ENCODE measurements at regions not wholly inside any gene's neighbourhood (a gene's known extent, or its start where the extent isn't known, plus 50 kb on each side); places are given as distances from the start of the nearest gene placed in this dataset.

DNA sequence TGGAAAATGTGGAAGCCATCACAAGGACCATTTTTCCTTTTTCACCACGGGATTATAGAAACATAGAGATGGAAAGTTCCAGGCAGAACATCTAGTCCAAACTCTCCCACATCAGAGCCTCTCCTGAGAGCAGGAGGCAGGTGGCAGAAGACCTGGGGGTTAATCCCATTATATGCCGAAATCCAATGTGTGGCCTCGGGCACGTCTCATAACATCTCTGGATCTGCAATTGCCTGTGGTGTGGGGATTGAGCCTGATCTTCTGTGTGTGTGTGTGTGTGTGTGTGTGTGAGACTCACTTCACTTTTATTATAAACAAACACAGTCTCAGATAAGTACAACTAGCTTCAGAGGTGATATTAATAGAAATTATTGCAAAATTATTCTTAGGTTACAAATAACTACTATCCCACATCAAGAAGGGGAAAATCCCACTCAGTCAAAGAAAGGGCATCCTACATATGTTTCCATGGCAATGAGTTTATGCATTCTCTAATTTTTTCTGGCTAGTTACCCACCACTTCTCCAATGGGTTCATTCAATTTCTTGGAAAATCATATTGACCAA, 199.1 kb downstream of the FOXL1 start:
- no peak for DNase-seq

DNA sequence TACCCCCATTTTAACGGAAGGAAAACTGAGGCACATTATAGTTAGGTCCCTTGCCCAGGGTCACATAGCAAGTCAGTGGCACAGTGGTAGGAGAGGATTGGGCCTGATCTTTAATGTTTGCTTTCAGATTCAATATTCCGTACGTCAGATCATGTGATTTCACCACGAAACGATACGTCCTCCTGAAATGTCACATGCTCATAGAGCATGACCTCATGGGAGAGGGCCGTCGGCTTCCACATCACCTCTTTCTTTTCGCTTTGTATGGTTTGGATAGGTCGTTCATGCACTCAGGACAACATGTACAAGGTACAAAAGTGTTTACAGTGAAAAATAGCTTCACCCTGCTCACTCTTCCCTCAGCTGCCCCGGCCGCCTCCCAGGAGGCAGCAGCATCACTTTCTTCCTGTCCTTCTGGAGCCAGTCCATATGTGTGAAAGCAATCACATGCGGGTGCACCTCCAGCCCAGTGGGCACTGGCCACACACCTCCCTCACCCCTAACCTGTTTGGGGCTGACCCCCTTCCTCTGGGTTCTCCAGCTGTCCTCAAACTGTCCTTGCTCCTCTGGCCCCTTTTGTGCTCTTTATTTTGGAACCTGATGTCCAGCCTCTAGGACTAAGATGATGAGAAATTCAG, 199.9 kb downstream of the FOXL1 start:
- DNase-seq = no peak

GRCh38 chr16:86778978-86779377, 200.6 kb downstream of the FOXL1 start:
- DNase-seq = no peak

DNA sequence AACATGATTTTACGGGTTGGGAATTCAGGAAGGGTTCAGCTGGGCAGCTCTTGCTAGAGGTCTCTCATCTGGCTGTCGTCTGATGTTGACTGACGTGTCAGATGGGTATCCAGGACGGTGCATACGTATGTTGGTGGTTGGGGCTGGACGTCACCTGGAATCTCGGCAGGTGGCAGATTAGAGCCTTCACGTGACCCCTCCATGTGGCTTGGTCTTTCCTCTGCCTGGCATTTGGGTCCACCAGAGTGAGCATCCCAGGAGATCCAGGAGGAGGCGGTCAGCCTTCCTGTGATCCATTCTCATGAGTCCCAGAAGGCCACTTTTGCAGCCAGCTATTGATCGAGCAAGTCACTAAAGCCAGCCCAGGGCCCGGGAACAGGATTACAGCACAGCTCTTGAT, 202.7 kb downstream of the FOXL1 start:
- DNase-seq = no peak

DNA sequence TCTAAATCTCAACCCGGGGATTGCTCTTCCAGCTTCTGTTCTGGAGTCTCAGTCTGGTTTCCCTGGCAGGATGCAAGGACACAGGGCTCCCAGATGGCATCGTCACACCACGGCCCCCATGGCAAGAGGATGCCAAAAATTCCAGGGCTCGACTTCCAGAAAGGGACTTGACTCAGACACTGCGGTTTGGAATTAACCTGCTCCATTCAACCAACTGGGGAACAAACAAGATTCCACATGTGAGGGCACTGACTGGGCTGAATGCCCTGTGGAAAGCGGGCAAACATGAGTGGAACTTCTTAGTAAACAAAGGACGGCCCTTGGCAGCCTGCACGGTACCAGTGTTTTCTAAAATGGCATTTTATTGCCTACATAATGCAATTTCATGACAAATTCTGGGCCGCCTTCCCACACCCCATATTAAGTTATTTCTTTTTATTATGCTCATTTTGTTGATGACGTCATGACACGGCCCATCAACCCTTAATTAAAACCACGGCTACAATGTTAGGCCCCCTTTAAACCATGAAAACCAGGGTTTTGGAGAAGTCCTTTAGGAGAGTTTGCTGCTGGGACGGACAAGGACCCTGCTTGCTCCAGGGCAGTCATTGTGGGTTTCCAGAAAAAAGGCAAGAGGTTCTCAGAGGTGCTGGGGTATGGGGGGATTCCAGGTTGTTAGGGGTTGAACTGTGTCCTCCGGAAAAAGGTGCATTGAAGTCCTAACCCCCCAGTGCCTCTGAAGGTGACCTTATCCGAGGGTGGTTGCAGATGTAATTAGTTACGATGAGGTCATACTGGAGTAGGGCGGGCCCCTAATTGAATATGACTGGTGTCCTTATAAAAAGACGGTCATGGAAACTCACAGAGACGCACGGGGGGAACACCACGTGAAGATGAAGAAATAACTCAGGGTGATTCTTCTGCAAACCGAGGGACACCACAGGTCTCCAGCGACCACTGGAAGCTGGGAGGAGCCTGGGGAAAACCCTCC, 205.6 kb downstream of the FOXL1 start:
- no peak for DNase-seq

DNA sequence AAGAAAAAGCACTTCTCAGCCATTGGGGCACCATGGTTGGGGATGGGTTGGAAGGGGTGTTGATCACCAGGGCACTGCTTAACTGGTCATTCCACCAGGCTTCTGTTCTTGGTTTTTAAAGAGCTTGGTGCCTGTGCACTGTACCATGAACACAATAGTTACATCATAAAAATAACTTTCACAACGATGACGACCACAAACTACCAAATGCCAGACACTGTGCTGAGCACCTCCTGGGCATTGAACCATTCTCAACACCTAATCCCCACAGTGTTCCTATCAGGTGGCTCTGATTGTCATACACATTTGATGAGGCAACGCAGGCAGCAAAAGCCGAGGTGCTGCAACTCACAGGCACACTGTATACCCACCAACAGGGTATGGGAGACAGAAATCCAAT, 208.0 kb downstream of the FOXL1 start:
- no peak for DNase-seq

DNA sequence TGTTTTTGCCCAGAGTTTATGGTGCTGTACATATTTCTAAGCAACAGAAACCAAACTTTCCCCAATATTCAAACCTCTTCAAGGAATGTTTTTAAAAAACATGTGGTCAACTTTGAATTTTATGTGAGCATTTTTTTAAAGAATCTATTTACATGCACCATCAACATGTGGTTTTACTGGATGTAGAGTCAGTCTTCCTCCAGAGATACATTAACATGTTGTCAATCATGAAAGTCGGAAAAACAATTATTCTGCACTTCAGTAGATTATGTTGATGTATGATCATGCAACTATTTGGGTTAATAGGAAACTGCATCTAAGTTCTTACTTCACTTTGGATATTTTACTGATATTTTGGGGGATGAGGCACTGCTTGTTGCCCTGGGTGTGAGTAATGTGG, 208.6 kb downstream of the FOXL1 start:
- DNase-seq = no peak

DNA sequence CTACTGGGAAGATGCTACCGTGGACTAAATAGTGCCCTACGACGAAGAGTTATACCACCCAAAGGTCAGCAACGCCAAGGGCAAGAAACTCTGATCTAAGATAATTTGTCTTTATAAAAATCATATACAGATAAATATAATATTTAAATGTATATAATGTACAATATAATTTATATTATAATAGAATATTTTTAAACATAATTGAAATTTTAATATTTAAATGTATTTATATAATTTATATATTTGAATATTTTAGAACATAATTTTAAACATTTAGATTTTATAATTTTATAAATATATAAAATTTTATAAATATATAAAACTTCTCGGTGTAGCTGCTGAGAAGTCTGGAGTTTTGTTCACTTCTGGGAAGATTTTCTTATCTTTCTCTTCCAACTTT, 209.2 kb downstream of the FOXL1 start:
- no peak for DNase-seq

GRCh38 chr16:86789621-86790051, 211.3 kb downstream of the FOXL1 start:
- no peak for DNase-seq

DNA sequence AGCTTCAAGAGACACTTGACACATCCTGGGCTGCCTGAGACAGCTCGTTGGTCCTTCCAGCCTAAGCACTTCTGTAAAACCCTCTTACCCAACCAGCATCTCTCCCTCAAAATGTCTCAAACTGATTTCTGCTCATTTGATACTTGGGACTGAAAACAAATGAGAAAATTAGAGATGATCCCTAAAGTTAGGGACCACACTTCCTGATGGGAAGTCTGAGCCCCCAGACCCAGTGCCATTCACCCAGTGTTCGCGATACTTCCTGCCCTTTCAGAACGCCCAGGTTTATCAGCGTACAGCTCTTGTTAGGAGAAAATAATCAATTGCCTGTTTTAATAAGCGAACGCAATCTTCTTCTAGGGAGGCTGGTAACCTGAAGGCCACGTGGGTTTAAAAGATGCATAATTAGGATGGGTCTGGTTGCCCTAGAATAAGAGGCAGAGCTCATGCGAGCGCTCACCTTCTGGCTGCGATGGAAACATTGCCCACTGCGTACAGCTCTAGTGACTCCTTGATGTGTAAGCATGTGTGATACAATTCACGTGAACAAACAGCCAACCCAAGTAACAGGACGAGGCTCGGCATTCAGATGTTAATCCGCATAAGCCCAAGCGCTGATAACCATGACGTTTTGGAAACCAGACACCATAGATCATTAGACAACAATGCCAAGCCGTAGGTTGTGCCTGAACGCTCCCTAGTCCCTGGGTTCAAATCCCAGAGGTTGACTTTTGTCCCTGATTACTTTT, 213.1 kb downstream of the FOXL1 start:
- no peak for DNase-seq

DNA sequence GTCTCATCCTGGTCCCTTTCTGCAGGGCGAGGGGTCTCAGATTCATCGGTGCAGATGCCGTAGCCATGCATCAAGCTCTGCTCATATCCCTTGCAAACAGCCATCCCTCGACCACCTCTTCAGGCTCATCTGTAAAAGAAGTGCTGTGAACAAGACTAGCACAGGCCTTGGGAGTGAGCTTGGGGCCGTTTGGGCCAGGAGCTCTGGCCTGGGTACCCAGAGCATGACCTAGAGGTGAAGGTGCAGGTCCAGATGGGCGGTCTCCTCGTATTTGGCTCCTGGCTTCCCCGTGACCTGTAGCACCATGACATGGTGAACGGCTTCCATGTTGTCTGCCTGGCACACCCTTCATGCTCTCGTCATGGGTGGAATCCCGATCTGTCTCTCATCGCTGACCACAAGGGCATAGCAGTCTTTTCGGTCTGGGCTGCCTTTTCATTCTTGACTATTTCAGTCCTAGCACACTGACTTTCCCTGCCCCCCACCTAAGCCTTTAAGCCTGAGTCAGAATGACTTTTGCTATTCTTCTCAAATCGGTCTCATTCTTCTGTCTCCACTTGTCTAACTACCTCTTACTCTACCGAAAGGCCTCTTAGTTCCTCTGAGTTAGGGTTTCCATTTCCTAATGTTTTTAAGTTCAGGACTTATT, 216.0 kb downstream of the FOXL1 start:
- no peak for DNase-seq

- no peak for DNase-seq
Observed at GRCh38 chr16:86797700-86798099, 219.4 kb downstream of the FOXL1 start.

DNA sequence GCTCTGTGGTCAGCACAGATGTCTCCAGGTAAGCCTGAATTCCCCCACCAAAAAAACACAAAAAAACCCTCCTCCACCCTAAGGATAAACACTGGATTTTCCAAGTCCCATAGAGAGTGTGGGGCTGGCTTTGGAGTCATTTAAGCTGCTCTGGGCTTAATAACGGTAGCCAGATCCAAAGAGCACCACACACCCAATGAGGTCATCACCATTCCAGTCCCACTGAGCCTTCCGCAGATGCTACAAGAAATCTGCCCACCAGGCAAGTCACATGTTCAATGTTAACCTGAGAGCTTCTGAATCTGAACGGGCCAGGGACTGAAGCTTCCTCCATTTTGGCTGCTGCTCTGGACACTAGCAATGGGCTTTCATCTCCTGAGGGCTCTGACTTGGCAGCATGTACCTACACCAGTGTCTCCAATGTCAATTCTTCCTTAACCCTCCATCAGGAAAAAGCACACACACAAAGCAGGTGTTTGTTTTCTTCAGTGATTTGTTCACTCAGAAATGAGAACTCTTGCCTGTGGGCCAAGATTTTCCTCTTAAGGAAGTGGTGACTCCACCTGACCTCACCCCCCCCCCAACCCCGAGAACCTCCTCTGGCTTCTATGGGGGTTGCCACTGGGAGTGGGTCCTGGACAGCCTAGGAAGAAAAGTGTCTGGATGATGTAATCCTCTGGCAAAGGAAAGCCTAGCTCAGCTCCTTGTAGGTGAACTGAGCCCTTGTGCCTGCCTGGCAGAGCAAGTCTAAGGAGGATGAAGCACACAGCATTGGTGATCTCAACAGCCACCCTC, 220.1 kb downstream of the FOXL1 start:
- no peak for DNase-seq

- DNase-seq = no peak
Observed at GRCh38 chr16:86799367-86799766, 221.0 kb downstream of the FOXL1 start.

DNA sequence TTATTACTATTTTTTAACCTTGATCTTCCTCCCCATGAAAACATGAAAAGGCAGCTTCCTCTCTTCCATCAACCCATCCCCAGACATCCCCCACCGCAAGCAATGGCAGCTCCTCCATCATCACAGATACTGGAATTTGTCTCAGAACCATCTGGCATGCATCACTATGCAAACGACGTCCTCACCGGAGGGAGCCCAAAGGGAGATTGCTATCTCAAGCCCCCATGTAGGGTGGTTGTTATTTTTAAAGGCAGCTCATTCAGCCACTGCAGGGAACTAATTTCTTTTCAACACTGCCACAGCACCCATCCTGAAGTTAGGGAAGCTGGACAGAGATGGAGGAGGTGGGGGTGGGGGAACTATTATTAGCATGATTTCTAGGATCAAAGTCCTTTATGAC, 222.5 kb downstream of the FOXL1 start:
- DNase-seq = no peak

DNA sequence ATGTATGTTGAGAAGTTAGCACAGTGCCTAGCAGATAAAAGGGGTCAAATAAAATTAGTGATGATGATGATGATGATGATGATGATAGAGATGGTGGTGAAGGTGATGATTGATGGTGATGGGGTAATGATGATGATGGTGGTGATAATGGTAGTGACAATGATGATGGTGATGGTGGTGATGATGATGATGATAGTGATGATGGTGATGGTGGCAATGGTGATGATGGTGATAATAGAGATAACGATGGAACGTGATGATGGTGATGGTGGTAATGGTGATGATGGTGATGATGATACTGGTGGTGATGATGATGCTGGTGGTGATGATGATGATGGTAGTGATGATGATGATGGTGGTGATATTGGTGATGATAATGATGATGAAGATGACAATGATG, 223.7 kb downstream of the FOXL1 start:
- DNase-seq = no peak

- no peak for DNase-seq
Observed at GRCh38 chr16:86805188-86805587, 226.8 kb downstream of the FOXL1 start.

DNA sequence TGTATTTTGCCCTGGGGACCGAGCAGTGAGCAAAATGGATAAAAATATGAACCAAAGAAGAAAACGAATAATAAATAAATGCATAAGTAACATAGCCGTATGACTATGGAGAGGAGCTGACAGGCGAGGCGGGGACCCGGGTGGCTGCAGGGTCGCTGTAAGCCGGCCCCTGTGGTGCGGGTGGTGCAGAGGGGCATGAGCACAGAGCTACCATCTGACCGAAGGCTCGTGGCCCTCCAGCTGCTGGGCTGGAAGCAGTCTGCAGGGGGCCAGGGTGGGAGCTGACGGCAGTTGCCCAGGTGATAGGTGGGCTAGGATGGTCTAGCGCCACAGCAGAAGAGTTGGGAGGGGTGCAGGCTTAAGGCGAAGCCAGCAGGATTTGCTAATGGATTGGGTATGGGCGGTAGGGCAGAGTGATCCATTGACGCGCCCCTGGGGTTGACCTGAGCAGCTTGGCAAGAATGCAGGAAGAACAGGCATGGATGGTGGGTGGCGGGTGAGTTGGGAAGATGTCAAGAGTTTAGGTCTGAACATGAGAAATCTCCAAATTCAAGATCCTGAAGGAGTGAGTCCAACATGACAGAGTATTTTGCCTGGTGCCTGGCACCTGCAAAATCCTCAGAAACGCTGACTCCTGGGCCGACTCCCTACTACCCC, 228.0 kb downstream of the FOXL1 start:
- DNase-seq = no peak

GRCh38 chr16:86806838-86807351, 228.5 kb downstream of the FOXL1 start:
- no peak for DNase-seq

DNA sequence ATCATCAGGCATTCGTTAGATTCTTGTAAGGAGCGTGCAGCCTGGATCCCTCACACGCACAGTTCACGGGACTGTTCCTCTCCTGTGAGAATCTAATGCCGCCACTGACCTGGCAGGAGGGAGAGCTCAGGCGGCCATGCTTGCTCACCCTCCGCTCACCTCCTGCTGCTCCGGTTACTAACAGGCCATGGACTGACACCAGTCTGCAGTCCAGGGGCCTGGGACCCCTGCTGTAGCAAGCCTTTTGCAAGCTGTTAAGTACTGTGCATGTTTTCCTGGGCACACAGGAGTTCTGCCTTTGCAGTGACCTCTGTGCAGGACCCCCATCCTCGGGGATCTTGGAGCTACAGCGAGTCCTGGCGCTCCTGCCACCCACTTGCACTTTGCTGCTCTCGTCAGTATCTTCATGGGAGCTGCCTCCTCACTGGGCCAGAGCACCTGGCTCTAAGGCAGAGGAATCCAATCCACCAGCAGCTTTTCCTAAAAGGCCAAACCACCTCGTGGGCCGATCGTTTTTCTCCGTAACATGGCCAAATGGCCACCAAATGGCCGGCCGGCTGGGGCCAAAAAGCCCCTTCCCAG, 230.6 kb downstream of the FOXL1 start:
- DNase-seq = no peak

Data from amniotic stem cell (primary cell).